Kidney (tissue), 13 donors: ENCODE measurements at regions not wholly inside any gene's neighbourhood (a gene's known extent, or its start where the extent isn't known, plus 50 kb on each side); places are given as distances from the start of the nearest gene placed in this dataset.
"Not testable (repeated sequence)": the region's sequence is repeated elsewhere in the genome, so short reads cannot be mapped to it uniquely, and the experiment has no call there.

Source experiments
- DNase-seq, 5 donors: peaks; one replicate each; pipeline ENCODE4 v3.0.0-alpha.2; 2013 to 2020
- FAIRE-seq: peaks from 2 replicates; lab custom pipeline; 2012; peaks lifted over from hg19 to GRCh38; lab: Jason Lieb, UNC
- H3K27ac ChIP-seq, 2 donors: one replicate each; pipeline ENCODE4 v1.7.0; 2013; ENCODE audit warnings: low read depth in 2 of 2, low read length in 2 of 2, inconsistent platforms in 1 of 2
- H3K27me3 ChIP-seq: one replicate; pipeline ENCODE4 v1.7.1; 2013; ENCODE audit warnings: low read length, inconsistent platforms; ENCODE audit not compliant: control insufficient read depth, insufficient read depth
- H3K36me3 ChIP-seq, 3 donors: one replicate each; pipeline versions ENCODE4 v1.7.0 to v1.7.1; 2013; ENCODE audit warnings: low read length in 3 of 3, control low read depth in 1 of 3, inconsistent platforms in 1 of 3; ENCODE audit not compliant: insufficient read depth in 3 of 3, control insufficient read depth in 2 of 3
- H3K4me1 ChIP-seq, 3 donors: one replicate each; pipeline versions ENCODE4 v1.7.0 to v1.7.1; 2013; ENCODE audit warnings: low read length in 3 of 3, inconsistent platforms in 1 of 3, low read depth in 1 of 3; ENCODE audit not compliant: control insufficient read depth in 2 of 3, insufficient read depth in 2 of 3
- H3K4me3 ChIP-seq, 3 donors: one replicate each; pipeline versions ENCODE4 v1.7.0 to v1.8.1; 2013; ENCODE audit warnings: low read length in 3 of 3, control low read depth in 1 of 3, inconsistent platforms in 1 of 3
- H3K9ac ChIP-seq, 3 donors: one replicate each; pipeline versions ENCODE4 v1.7.0 to v1.7.1; 2013; ENCODE audit warnings: low read length in 3 of 3, control low read depth in 1 of 3, inconsistent platforms in 1 of 3
- H3K9me3 ChIP-seq, 3 donors: one replicate each; pipeline versions ENCODE4 v1.7.0 to v1.7.1; 2013; ENCODE audit warnings: low read length in 3 of 3, control low read depth in 1 of 3, inconsistent platforms in 1 of 3; ENCODE audit not compliant: control insufficient read depth in 2 of 3, insufficient read depth in 1 of 3
- CTCF ChIP-seq: IDR thresholded peaks from 3 replicates; pipeline ENCODE4 v1.5.1; 2012; ENCODE audit warnings: mild to moderate bottlenecking, moderate library complexity, borderline replicate concordance; ENCODE audit not compliant: insufficient read depth; ENCODE audit errors: extremely low read depth
- intact Hi-C: fragments of 100-400 bp; cut with DNase I; formaldehyde crosslinking; loops from one replicate; pipeline ENCODE4 v1.11.1; 2022
- donor health status: control.
- donor health status: control.
- donor health status: control.
- donor health status: control.
- donor health status: control.
- donor health status: DM: yes; HTN: yes; CAD: no.
- donor health status: Normal renal cell carcinoma (clear cell type).

- Histone ChIP-seq H3K4me1 (no peaks in the 10 kb centered on the region), H3K27me3 (no peaks in the 10 kb centered on the region), H3K27ac (no peak overlapping the region), H3K9ac (no peak overlapping the region), H3K36me3 (no peaks in the 10 kb centered on the region), H3K9me3 (no peaks in the 10 kb centered on the region), H3K4me3 (no peak overlapping the region)
- intact Hi-C loops = no loop called here
- no peak for FAIRE-seq
- no peak for TF ChIP-seq CTCF
- no peak for DNase-seq
Measured at GRCh38 chr15:38795471-38796245, 231.0 kb upstream of the RASGRP1 start.

- FAIRE-seq = no peak
- no peak for DNase-seq
- H3K4me1 ChIP-seq = no peaks in the 10 kb centered on the region
- H3K27ac ChIP-seq = no peak overlapping the region
- H3K4me3 ChIP-seq = no peak overlapping the region
- H3K9me3 ChIP-seq = no peaks in the 10 kb centered on the region
- no peak for TF ChIP-seq CTCF
- H3K36me3 ChIP-seq = no peaks in the 10 kb centered on the region
- H3K9ac ChIP-seq = no peak overlapping the region
- intact Hi-C loops = no loop called here
- H3K27me3 ChIP-seq = no peaks in the 10 kb centered on the region
Measured at GRCh38 chr15:38796589-38796988, 232.0 kb upstream of the RASGRP1 start.

- DNase-seq, H3K9me3 ChIP-seq, H3K36me3 ChIP-seq, H3K4me1 ChIP-seq, intact Hi-C loops, H3K4me3 ChIP-seq, H3K27ac ChIP-seq, H3K9ac ChIP-seq, H3K27me3 ChIP-seq, FAIRE-seq: not testable (repeated sequence)
Measured at GRCh38 chr15:38797506-38797905, 232.9 kb upstream of the RASGRP1 start.

GRCh38 chr15:38799202-38799601, 234.6 kb upstream of the RASGRP1 start:
- H3K9ac ChIP-seq, DNase-seq, H3K27me3 ChIP-seq, H3K4me3 ChIP-seq, FAIRE-seq, H3K9me3 ChIP-seq, H3K4me1 ChIP-seq, H3K36me3 ChIP-seq, intact Hi-C loops, H3K27ac ChIP-seq: not testable (repeated sequence)
